HG03442 (cell line): ENCODE measurements at regions not wholly inside any gene's neighbourhood (a gene's known extent, or its start where the extent isn't known, plus 50 kb on each side); places are given as distances from the start of the nearest gene placed in this dataset.

Experiments used
- ATAC-seq: cut with Tn5 transposase; IDR thresholded peaks from one replicate; pipeline ENCODE4 v1.9.1; 2021; ENCODE audit warnings: mild to moderate bottlenecking, moderate library complexity; ENCODE audit not compliant: unreplicated experiment

DNA sequence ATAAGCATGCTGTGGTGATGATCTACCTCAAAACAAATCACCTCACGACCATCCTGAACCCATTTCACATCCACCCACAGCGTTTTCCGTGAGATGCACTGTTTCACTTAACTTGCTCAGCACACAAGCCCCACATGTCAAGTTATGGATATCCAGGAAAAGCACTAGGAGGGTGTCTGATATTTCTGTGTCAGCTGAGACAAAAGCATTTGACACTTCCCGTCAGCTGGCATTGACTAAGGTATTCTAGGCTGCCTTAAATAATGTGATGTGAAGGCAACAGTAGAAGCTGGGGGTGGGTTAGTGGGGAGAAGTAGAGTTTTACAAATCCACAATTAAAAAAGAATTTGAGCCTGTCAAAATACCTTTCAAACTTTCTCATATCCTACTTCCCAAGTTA is 68.7 kb upstream of the MDFIC start:
- ATAC-seq = no peak

GRCh38 chr7:114854369-114854768 is 67.5 kb upstream of the MDFIC start:
- no peak for ATAC-seq

- ATAC-seq = no peak
Measured at GRCh38 chr7:114856625-114857024, 65.3 kb upstream of the MDFIC start.

GRCh38 chr7:114857605-114858004 is 64.3 kb upstream of the MDFIC start:
- no peak for ATAC-seq

GRCh38 chr7:114859477-114859876 is 62.4 kb upstream of the MDFIC start:
- no peak for ATAC-seq

GRCh38 chr7:114860206-114860605 is 61.7 kb upstream of the MDFIC start:
- ATAC-seq = no peak

GRCh38 chr7:114862406-114862805 is 59.5 kb upstream of the MDFIC start:
- ATAC-seq = no peak

GRCh38 chr7:114864278-114864677 is 57.6 kb upstream of the MDFIC start:
- no peak for ATAC-seq

- ATAC-seq = peak; percentile 89
Measured at GRCh38 chr7:114865564-114865963, 56.3 kb upstream of the MDFIC start.
